ENCODE measurements at regions not wholly inside any gene's neighbourhood (a gene's known extent, or its start where the extent isn't known, plus 50 kb on each side); places are given as distances from the start of the nearest gene placed in this dataset.

DNA sequence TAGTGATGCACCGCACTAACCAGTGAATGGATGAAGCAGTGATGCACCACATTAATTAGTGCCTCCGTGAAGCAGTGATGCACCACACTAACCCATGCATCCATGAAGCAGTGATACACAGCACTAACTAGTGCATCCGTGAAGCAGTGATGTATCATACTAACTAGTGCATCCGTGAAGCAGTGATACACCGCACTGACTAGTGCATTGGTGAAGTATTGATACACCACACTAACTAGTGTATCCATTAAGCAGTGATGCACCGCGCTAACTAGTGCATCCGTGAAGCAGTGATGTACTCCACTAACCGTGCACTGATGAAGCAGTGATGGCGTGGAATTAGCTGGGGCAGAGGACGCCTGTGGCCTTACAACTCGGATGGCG, 80.6 kb upstream of the NKD1 start:
- Histone ChIP-seq H3K79me2 (replicated peaks; ENCODE audit: insufficient read depth) (no peaks in the 10 kb centered on the region), H4K20me1 (replicated peaks; ENCODE audit: insufficient read depth) (no peaks in the 10 kb centered on the region), H3K4me3 (peak overlapping the region; percentile 56), H3K9me2 (ENCODE audit: insufficient read depth) (peaks cover 6% of the 10 kb centered on the region; the same call in 1 of the 2 replicates), H3F3A (replicated peaks; ENCODE audit: low read depth) (no peaks in the 10 kb centered on the region), H3K27ac (ENCODE audit: low read depth) (no peak overlapping the region), H2AFZ (no peak overlapping the region), H3K27me3 (ENCODE audit: insufficient read depth) (peaks cover 46% of the 10 kb centered on the region), H3K4me1 (ENCODE audit: insufficient read depth) (peaks cover 38% of the 10 kb centered on the region), H3K4me2 (peak overlapping the region; percentile 81), H3K36me3 (ENCODE audit: insufficient read depth) (no peaks in the 10 kb centered on the region)
- DNase-seq (ENCODE audit: low spot score) (no peak), ATAC-seq (no peak)
- H3K4me1 Mint-ChIP-seq = peaks cover 37% of the 10 kb centered on the region
- TF ChIP-seq, protein P1, sequence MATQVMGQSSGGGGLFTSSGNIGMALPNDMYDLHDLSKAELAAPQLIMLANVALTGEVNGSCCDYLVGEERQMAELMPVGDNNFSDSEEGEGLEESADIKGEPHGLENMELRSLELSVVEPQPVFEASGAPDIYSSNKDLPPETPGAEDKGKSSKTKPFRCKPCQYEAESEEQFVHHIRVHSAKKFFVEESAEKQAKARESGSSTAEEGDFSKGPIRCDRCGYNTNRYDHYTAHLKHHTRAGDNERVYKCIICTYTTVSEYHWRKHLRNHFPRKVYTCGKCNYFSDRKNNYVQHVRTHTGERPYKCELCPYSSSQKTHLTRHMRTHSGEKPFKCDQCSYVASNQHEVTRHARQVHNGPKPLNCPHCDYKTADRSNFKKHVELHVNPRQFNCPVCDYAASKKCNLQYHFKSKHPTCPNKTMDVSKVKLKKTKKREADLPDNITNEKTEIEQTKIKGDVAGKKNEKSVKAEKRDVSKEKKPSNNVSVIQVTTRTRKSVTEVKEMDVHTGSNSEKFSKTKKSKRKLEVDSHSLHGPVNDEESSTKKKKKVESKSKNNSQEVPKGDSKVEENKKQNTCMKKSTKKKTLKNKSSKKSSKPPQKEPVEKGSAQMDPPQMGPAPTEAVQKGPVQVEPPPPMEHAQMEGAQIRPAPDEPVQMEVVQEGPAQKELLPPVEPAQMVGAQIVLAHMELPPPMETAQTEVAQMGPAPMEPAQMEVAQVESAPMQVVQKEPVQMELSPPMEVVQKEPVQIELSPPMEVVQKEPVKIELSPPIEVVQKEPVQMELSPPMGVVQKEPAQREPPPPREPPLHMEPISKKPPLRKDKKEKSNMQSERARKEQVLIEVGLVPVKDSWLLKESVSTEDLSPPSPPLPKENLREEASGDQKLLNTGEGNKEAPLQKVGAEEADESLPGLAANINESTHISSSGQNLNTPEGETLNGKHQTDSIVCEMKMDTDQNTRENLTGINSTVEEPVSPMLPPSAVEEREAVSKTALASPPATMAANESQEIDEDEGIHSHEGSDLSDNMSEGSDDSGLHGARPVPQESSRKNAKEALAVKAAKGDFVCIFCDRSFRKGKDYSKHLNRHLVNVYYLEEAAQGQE (IDR thresholded peaks at IDR 0.05; ENCODE audit: unreplicated experiment) = no peak
- no peak for TF ChIP-seq STAT1 (IDR thresholded peaks at IDR 0.05; ENCODE audit: unreplicated experiment)
- no peak for TF ChIP-seq CREB1 (CRISPR knock-in tag; IDR thresholded peaks at IDR 0.05; ENCODE audit: low read depth)
- no peak for TF ChIP-seq JUNB (IDR thresholded peaks at IDR 0.05; ENCODE audit: unreplicated experiment)
- no peak for TF ChIP-seq ZNF114 (CRISPR knock-in tag; IDR thresholded peaks at IDR 0.05)
- TF ChIP-seq ZNF331 (CRISPR knock-in tag; IDR thresholded peaks at IDR 0.05; ENCODE audit: low read depth) = no peak
- TF ChIP-seq POLR2AphosphoS5 (IDR thresholded peaks at IDR 0.05; ENCODE audit: low read depth) = no peak
- TF ChIP-seq, protein P2, sequence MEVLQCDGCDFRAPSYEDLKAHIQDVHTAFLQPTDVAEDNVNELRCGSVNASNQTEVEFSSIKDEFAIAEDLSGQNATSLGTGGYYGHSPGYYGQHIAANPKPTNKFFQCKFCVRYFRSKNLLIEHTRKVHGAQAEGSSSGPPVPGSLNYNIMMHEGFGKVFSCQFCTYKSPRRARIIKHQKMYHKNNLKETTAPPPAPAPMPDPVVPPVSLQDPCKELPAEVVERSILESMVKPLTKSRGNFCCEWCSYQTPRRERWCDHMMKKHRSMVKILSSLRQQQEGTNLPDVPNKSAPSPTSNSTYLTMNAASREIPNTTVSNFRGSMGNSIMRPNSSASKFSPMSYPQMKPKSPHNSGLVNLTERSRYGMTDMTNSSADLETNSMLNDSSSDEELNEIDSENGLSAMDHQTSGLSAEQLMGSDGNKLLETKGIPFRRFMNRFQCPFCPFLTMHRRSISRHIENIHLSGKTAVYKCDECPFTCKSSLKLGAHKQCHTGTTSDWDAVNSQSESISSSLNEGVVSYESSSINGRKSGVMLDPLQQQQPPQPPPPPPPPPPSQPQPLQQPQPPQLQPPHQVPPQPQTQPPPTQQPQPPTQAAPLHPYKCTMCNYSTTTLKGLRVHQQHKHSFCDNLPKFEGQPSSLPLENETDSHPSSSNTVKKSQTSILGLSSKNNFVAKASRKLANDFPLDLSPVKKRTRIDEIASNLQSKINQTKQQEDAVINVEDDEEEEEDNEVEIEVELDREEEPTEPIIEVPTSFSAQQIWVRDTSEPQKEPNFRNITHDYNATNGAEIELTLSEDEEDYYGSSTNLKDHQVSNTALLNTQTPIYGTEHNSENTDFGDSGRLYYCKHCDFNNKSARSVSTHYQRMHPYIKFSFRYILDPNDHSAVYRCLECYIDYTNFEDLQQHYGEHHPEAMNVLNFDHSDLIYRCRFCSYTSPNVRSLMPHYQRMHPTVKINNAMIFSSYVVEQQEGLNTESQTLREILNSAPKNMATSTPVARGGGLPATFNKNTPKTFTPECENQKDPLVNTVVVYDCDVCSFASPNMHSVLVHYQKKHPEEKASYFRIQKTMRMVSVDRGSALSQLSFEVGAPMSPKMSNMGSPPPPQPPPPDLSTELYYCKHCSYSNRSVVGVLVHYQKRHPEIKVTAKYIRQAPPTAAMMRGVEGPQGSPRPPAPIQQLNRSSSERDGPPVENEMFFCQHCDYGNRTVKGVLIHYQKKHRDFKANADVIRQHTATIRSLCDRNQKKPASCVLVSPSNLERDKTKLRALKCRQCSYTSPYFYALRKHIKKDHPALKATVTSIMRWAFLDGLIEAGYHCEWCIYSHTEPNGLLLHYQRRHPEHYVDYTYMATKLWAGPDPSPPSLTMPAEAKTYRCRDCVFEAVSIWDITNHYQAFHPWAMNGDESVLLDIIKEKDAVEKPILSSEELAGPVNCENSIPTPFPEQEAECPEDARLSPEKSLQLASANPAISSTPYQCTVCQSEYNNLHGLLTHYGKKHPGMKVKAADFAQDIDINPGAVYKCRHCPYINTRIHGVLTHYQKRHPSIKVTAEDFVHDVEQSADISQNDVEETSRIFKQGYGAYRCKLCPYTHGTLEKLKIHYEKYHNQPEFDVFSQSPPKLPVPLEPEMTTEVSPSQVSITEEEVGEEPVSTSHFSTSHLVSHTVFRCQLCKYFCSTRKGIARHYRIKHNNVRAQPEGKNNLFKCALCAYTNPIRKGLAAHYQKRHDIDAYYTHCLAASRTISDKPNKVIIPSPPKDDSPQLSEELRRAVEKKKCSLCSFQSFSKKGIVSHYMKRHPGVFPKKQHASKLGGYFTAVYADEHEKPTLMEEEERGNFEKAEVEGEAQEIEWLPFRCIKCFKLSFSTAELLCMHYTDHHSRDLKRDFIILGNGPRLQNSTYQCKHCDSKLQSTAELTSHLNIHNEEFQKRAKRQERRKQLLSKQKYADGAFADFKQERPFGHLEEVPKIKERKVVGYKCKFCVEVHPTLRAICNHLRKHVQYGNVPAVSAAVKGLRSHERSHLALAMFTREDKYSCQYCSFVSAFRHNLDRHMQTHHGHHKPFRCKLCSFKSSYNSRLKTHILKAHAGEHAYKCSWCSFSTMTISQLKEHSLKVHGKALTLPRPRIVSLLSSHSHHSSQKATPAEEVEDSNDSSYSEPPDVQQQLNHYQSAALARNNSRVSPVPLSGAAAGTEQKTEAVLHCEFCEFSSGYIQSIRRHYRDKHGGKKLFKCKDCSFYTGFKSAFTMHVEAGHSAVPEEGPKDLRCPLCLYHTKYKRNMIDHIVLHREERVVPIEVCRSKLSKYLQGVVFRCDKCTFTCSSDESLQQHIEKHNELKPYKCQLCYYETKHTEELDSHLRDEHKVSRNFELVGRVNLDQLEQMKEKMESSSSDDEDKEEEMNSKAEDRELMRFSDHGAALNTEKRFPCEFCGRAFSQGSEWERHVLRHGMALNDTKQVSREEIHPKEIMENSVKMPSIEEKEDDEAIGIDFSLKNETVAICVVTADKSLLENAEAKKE (CRISPR knock-in tag; IDR thresholded peaks at IDR 0.05) = no peak
- no peak for TF ChIP-seq EZH2 (IDR thresholded peaks at IDR 0.05; ENCODE audit: low read depth, unreplicated experiment)
- no peak for TF ChIP-seq EZH2phosphoT487 (IDR thresholded peaks at IDR 0.05; ENCODE audit: unreplicated experiment)
- TF ChIP-seq, protein P3, sequence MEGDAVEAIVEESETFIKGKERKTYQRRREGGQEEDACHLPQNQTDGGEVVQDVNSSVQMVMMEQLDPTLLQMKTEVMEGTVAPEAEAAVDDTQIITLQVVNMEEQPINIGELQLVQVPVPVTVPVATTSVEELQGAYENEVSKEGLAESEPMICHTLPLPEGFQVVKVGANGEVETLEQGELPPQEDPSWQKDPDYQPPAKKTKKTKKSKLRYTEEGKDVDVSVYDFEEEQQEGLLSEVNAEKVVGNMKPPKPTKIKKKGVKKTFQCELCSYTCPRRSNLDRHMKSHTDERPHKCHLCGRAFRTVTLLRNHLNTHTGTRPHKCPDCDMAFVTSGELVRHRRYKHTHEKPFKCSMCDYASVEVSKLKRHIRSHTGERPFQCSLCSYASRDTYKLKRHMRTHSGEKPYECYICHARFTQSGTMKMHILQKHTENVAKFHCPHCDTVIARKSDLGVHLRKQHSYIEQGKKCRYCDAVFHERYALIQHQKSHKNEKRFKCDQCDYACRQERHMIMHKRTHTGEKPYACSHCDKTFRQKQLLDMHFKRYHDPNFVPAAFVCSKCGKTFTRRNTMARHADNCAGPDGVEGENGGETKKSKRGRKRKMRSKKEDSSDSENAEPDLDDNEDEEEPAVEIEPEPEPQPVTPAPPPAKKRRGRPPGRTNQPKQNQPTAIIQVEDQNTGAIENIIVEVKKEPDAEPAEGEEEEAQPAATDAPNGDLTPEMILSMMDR (conservative IDR thresholded peaks at IDR 0.05; ENCODE audit: low read depth in 2 of 2) = no peak
- TF ChIP-seq, protein P4, sequence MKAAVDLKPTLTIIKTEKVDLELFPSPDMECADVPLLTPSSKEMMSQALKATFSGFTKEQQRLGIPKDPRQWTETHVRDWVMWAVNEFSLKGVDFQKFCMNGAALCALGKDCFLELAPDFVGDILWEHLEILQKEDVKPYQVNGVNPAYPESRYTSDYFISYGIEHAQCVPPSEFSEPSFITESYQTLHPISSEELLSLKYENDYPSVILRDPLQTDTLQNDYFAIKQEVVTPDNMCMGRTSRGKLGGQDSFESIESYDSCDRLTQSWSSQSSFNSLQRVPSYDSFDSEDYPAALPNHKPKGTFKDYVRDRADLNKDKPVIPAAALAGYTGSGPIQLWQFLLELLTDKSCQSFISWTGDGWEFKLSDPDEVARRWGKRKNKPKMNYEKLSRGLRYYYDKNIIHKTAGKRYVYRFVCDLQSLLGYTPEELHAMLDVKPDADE (IDR thresholded peaks at IDR 0.05) = no peak
- no peak for TF ChIP-seq NANOG (IDR thresholded peaks at IDR 0.05; ENCODE audit: borderline replicate concordance)
- peak overlapping the region; percentile 65 for H3K4me3 Mint-ChIP-seq
- no peaks in the 10 kb centered on the region for H3K36me3 Mint-ChIP-seq (ENCODE audit: low read depth)
- no peak overlapping the region for H3K27ac Mint-ChIP-seq
- H3K9me3 Mint-ChIP-seq = no peaks in the 10 kb centered on the region
- peaks cover 24% of the 10 kb centered on the region for H3K27me3 Mint-ChIP-seq (ENCODE audit: insufficient read depth, low read depth, poor library complexity)

Data from GM23338 (cell line).